Activated CD4-positive, alpha-beta T cell treated with anti-CD3 and anti-CD28 coated beads for 48 hours (primary cell): ENCODE measurements at regions not wholly inside any gene's neighbourhood (a gene's known extent, or its start where the extent isn't known, plus 50 kb on each side); places are given as distances from the start of the nearest gene placed in this dataset.

Experiments
- DNase-seq: peaks from one replicate; pipeline ENCODE4 v3.0.0-alpha.2; 2020

DNA sequence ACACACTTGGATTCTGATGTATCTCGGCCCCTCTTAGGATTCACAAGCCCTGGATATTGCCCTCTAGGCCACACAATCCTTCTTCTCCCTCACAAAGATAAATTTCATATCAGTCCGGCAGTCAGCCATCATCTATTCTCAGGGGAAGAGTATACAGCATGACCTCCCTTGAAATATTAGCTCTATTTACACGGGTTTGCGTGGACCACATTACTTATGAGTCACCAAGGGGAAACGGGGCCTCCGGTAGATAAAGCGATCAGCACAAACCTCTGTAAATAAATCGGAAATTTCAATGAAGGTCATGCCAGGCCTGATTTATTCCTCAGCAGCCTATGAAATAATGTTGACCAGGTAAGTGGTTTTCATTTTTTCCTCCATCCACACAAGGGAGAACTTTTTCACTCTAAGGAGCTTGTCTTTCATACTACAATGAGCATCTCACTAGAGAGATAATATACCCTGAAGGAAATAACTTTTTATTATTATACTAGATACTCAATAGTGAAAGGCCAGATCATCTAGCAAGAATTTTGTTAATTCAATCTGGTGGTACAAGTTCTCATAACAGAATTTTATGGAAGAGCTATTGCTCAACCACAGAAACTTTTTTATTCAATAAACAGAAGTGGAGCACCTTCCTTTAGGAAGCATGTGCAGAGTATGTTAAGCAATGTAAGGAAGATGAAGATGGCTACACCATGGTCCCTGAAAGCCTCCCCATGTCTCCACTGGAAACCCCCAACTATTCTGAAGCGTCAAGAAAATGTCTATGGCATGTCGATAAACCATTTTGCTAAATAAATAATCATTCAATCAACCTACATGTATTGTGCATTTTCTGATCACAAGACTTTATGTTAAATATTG, 125.2 kb upstream of the PIK3C3 start:
- DNase-seq: no peak

GRCh38 chr18:41828137-41828536, 126.9 kb upstream of the PIK3C3 start:
- DNase-seq: no peak

DNA sequence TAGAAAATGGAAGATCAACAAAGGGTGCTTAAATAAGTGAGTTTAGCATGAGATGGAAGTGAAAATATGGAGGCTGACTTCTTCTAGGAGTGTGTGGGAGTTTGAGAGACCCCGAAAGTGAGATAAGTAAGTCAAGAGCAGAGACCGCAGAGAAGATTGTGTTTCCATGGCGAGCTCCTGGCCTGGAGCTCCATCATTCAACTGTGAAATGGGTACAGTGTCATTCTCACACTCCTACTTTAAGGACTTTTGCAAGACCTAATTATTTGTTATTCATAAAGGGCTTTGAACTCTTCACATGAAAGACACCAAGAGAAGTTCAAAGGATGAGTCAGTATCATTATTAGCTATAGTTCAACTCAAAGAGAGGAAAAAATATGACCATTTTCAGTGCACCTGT, 134.2 kb upstream of the PIK3C3 start:
- DNase-seq: no peak

DNA sequence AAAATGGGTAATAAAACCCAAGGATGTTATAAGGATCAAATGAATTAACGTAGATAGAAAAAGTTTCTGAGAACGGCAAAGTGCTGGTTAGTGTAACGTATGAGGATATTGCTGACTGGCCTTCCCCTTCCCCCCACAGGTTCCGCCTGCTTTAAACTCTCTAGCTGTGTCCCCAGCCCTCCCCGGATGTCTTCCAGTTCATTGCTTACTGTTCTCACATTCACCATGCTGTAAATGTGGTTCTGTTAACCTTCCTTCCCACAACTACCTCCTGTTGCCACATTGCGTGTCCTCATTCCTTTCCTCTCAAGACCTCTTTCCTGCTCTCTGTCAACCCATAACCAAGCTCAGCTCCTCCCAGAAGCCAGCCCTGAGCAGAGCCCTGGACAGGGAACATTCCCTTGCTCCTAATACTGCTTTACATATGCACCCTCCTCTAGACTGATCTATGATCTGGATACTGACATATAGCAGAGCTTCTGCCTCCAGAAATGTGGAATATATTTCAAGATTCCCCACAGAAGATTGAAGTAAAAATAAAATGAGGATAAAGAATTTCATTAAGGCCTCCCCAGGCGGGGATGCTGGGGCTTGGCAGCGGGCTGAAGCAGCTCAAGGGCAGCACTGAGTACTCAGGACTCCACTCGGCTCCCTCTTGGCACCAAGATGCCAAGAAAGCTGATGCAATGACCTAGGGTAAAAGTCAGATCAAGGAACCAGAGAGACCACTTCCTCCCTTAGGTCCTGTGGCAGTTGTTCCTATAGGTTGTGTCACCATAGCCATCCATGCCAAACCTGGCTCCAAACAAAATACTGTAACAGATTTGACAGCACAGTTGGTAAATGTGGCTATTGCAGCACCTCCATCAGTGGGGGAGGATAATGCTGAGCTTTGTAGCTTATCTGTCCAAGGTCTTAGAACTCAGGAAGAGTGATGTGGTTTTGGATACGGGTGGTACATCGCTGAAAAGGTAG, 136.4 kb upstream of the PIK3C3 start:
- DNase-seq: no peak

GRCh38 chr18:41814651-41815050, 140.4 kb upstream of the PIK3C3 start:
- no peak for DNase-seq

GRCh38 chr18:41809652-41810051, 145.4 kb upstream of the PIK3C3 start:
- DNase-seq: no peak

GRCh38 chr18:41805341-41805740, 149.7 kb upstream of the PIK3C3 start:
- DNase-seq: no peak

GRCh38 chr18:41798879-41799278, 156.2 kb upstream of the PIK3C3 start:
- DNase-seq: no peak

DNA sequence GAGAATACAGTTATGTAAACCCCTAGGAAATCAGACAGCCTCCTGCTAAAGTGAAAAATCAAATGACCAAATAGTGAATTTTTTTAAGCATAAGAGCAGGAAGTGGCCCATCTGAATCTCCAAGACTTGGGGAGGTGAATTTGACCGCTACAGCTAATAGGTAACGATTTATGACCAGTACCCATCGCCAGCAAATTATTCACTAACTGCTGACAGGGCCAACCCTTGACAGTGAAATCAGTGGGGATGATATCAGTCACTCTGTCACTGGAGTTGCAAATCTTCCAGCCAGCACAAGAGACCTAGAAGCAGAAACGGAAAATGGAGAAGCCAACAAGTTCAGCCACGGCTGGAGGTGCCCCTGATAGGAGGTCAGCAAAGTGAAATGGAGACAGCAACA, 164.3 kb upstream of the PIK3C3 start:
- no peak for DNase-seq

DNA sequence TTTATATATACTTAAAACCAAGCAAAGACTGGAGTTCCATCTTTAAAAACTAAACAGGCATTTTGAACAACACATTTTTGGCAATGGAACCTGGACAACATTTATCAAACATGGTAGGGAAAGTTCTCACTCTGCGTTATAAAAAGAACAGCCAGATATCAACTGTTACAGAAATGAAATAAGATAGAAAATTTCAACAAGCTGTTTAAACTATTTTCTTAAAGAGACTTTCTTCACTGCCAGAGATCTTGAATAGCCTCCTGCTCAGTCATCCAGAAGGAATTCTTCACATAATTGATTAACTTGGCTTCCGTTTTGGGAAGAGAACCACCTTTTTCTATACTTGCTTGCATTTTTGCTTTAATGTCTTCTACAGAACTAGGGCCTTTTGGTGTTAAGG, 166.0 kb upstream of the PIK3C3 start:
- no peak for DNase-seq

DNA sequence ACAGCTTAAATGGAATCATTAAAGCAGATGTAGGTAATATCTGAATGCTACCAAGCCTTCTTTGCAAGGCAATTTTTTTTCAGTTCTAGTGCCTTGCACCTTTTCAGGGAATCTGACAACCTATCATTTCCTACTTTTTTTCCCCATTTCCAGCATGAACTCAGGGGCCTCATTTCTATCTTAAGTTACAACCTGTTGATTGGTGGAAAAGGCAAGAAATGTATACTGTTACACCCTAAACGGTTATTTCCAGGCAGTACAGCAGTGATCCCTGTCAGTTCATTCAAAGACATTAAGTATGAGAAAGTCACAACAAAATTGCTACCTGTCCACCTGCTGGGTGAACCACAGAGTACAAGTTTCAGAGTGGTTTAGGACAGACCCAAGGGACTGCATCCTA, 171.2 kb upstream of the PIK3C3 start:
- DNase-seq: no peak

- DNase-seq: no peak
Observed at GRCh38 chr18:41783065-41783818, 171.8 kb upstream of the PIK3C3 start.

GRCh38 chr18:41771973-41772372, 183.1 kb upstream of the PIK3C3 start:
- no peak for DNase-seq

- no peak for DNase-seq
Observed at GRCh38 chr18:41769265-41769664, 185.8 kb upstream of the PIK3C3 start.

- DNase-seq: no peak
Observed at GRCh38 chr18:41768467-41768866, 186.6 kb upstream of the PIK3C3 start.

DNA sequence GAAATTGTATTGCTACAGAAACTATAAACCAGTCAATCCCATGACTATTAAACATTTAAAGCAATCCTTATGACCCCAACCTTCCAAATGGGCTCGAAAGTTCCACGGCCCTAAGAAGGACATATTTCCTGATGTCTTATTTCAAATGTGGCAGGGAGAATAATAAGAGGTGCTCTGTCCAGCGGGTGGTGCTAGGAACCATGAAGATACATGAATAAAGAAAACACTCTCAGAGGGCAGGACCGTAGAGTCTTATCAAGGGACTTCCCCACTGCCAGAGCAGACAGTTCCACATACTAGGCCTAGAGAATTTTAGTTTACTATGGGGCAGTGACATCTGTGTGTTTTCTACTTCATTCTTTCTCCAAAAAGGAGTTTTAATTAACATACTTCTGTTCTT, 187.1 kb upstream of the PIK3C3 start:
- DNase-seq: no peak

DNA sequence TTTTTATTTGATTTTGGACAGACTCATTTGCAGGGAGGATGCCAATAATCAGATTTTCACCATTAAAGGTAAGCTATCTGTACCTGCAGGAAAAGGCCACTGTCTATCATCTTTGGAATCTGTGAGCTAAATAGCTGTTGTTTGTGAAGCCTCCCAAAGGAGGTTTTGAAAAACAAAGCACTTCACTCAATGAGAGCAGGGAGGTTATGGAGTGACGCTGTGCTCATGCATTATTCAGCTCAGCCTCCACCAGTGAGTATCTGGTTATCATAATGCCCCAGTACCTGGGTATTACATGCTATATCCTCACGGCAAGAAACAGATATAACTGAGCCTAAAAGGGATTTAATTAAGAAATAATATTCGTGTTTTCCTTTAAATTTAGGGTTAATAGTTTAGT, 189.6 kb upstream of the PIK3C3 start:
- DNase-seq: no peak

- no peak for DNase-seq
Observed at GRCh38 chr18:41763361-41763760, 191.7 kb upstream of the PIK3C3 start.

GRCh38 chr18:41761333-41762018, 193.6 kb upstream of the PIK3C3 start:
- no peak for DNase-seq

DNA sequence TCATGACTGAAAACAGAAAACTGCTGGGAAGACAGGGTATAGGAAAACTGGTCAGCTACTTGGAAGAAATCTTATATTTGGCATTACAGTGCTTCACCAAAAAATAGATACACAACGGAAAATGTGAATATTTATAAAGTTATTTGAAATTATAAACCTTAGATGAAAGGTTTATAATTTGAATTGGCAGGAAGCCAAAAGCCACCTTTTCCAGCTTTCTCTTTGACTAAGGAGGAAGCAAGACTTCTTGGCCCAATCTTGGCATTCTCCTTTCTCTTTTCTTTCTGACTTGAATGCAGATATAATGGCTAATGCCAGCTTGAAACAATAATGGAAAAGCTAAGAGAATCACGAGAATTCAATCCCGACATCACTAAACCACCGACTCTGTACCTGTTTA, 196.5 kb upstream of the PIK3C3 start:
- no peak for DNase-seq

DNA sequence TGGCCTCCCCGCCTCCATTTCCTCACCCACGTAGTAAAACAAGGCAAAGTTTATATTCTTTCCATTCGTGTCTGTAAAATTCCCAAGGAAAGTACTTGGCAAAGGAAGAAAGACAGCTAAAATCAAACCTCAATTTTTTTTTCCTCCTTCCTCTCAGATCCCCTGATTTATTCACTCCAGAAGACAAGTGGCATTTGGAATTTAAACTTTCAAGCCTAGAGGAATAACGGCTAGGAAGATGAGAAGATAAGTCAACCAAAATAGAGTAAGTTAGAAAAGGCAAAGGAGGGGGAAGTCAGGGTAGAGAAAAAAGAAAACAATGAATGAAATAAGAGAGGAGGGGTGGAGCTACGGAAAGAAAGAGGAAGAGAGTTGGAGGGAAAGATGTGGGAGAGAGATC, 198.9 kb upstream of the PIK3C3 start:
- DNase-seq: no peak

- DNase-seq: no peak
Observed at GRCh38 chr18:41754332-41754731, 200.7 kb upstream of the PIK3C3 start.

DNA sequence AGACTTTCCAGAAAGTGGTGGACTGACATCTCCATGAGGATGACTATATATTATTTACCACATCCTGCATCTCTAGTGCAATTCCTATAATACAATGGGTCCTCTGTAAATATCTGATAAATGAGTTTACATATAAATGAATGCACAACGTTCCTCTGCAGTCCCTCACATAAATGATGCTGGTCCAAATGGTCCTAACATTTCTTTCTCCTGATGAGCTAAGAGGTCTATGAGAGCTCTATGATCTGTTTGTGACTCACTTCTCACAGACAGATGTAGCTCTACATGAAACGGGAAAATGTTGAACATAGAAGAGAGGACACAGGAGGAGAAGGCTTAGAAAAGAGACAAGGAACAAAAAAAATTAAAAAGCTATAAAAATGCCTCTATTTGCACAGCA, 201.2 kb upstream of the PIK3C3 start:
- DNase-seq: no peak
